SH-SY5Y (cell line): ENCODE measurements at regions not wholly inside any gene's neighbourhood (a gene's known extent, or its start where the extent isn't known, plus 50 kb on each side); places are given as distances from the start of the nearest gene placed in this dataset.

ENCODE experiments used
- GATA2 ChIP-seq: IDR thresholded peaks from 2 replicates; pipeline ENCODE4 v1.6.1; 2011; ENCODE audit warnings: mild to moderate bottlenecking, low read depth, low read length
- GATA3 ChIP-seq: IDR thresholded peaks from 2 replicates; pipeline ENCODE4 v1.6.1; 2011; ENCODE audit warnings: low read depth, mild to moderate bottlenecking, low read length, moderate library complexity

DNA sequence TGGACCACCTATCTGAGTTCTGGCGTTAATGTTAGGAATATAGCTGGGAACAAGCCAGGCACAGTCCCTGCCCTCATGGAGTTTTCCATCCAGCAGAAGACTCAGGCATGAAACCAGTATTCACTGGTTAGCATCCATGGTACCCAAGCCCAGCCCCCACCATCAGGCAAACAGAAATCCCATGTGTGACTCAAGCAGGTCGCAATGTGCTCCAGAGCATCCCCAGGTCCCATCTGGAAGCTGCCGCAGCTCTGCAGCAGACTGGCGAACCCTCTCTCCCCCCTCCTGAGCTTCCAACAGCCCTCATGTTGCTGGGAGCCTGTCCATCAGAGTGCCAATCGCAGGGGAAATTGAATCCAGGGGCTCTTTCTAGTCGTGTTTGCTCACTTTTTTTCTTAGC, 174.2 kb downstream of the RRAGC start:
- no peak for TF ChIP-seq GATA2
- TF ChIP-seq GATA3: no peak
